22Rv1 (cell line): ENCODE measurements at regions not wholly inside any gene's neighbourhood (a gene's known extent, or its start where the extent isn't known, plus 50 kb on each side); places are given as distances from the start of the nearest gene placed in this dataset.

Source experiments
- ZFX ChIP-seq: fragments of 450-650 bp; IDR thresholded peaks from 2 replicates; pipeline ENCODE4 v1.6.1; 2017; ENCODE audit warnings: antibody characterized with exemption, borderline replicate concordance
- TF ChIP-seq, protein P1 (sequence below): fragments of 450-650 bp; IDR thresholded peaks from 2 replicates; pipeline ENCODE4 v1.5.1; 2017; ENCODE audit warnings: mild to moderate bottlenecking

DNA sequence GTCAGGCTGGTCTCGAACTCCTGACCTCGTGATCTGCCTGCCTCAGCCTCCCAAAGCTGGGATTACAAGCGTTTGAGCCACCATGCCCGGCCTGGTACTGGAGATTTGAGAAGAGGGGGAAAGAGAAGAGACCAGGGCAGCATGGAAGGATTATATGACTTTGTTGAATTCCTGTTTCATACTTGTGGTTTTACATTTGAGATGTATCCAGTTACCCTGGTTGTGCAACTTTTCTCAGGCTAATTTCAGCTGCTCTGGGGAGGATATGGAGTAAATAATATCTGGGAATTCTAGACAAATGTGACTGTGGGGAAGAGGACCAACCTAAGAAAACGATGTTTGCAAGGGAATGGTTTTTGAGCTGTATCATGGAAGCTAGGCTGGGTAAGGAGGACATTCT lies 89.5 kb upstream of the GREM2 start:
- TF ChIP-seq, protein P1, sequence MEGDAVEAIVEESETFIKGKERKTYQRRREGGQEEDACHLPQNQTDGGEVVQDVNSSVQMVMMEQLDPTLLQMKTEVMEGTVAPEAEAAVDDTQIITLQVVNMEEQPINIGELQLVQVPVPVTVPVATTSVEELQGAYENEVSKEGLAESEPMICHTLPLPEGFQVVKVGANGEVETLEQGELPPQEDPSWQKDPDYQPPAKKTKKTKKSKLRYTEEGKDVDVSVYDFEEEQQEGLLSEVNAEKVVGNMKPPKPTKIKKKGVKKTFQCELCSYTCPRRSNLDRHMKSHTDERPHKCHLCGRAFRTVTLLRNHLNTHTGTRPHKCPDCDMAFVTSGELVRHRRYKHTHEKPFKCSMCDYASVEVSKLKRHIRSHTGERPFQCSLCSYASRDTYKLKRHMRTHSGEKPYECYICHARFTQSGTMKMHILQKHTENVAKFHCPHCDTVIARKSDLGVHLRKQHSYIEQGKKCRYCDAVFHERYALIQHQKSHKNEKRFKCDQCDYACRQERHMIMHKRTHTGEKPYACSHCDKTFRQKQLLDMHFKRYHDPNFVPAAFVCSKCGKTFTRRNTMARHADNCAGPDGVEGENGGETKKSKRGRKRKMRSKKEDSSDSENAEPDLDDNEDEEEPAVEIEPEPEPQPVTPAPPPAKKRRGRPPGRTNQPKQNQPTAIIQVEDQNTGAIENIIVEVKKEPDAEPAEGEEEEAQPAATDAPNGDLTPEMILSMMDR: no peak
- TF ChIP-seq ZFX: no peak
